ENCODE measurements at regions not wholly inside any gene's neighbourhood (a gene's known extent, or its start where the extent isn't known, plus 50 kb on each side); places are given as distances from the start of the nearest gene placed in this dataset.
A peak's percentile ranks its signal among the peaks of the same experiment; 100 is the strongest.

DNA sequence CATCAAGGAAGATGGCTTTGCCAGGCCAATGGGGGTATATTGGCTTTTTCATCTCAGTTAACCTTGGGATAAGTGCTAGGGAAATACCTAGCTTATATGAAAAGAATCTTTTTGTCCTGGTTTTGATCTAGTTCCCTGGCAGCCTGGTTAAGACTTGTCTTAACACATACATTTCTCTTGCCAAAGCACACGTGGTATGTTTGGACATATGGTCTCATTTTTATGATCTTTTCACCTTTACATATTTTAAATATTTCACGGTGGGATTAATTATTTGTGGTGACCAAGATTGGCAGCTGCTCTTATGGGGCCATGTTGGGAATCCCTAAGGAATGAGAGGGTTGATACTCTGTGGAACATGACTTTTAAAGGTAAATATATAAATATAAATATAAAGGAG is 312.5 kb downstream of the NPR3 start:
- TF ChIP-seq, protein P1, sequence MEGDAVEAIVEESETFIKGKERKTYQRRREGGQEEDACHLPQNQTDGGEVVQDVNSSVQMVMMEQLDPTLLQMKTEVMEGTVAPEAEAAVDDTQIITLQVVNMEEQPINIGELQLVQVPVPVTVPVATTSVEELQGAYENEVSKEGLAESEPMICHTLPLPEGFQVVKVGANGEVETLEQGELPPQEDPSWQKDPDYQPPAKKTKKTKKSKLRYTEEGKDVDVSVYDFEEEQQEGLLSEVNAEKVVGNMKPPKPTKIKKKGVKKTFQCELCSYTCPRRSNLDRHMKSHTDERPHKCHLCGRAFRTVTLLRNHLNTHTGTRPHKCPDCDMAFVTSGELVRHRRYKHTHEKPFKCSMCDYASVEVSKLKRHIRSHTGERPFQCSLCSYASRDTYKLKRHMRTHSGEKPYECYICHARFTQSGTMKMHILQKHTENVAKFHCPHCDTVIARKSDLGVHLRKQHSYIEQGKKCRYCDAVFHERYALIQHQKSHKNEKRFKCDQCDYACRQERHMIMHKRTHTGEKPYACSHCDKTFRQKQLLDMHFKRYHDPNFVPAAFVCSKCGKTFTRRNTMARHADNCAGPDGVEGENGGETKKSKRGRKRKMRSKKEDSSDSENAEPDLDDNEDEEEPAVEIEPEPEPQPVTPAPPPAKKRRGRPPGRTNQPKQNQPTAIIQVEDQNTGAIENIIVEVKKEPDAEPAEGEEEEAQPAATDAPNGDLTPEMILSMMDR (IDR thresholded peaks at IDR 0.05; ENCODE audit: control insufficient read depth, insufficient read depth, low read depth, low read length, missing control alignments), result no peak
- DNase-seq (ENCODE audit: low read depth), result no peak
- no peak overlapping the region for H3K4me3 ChIP-seq (ENCODE audit: control insufficient read depth, low read depth, low read length)

DNA sequence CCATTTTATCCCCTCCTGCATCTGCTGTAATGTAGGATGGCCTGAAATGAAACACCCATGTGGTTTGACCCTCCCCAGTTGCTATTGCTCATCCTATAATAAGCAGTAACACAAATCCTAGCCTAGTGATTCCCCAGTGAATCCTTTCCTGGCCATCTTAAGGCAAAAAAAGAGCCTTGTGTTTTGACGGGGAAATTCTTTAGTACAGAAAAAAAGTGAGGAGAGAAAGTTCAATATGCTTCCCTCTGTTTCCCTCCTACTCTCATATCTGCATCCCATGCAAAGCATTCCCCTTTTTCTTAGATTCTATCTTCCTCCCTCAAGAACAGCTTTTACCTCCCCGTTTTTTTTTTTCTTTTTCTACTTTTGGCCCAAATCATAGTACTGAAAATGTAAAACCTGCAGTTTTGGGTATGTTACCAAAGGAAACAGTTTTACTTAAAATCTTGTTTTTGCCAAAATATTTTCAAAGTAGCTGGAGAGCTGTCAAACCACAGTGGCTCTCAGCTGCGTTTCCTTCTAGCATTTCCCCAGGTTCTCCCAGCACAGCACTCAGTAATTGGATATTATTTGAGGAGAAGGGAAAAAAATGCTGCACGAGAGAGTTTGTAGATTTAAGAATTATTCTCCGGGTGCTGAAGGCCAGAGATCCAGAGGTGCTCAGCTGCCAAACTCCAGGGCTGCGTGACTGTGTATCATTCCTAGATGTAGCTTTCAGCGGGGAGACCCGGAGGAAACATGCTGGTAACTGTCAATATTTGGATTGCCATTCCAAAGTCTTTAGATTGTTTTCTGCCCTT is 321.4 kb downstream of the NPR3 start:
- peak; percentile 13 for DNase-seq (ENCODE audit: low read depth)
- no peak overlapping the region for H3K4me3 ChIP-seq (ENCODE audit: control insufficient read depth, low read depth, low read length)
- TF ChIP-seq, protein P1 (IDR thresholded peaks at IDR 0.05; ENCODE audit: control insufficient read depth, insufficient read depth, low read depth, low read length, missing control alignments), result no peak

DNA sequence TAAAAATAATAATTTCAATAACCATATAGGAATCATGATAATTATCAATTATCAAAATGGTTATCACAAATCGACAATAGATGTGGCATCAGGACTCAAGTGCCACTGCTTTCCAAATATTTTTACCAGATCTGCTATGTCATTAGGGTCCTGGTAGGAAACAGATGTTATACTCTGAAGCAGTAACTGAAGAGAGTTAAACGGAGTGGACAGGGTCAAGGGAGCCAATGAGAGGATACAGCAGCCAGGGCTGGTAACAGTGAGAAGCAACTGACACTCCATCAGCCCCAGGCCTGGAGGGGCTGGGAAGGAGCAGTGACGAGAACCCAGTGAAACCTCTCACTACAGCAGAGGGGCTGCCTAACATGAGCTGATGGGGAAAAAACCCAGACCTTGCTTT is 322.4 kb downstream of the NPR3 start:
- H3K4me3 ChIP-seq (ENCODE audit: control insufficient read depth, low read depth, low read length), result no peak overlapping the region

DNA sequence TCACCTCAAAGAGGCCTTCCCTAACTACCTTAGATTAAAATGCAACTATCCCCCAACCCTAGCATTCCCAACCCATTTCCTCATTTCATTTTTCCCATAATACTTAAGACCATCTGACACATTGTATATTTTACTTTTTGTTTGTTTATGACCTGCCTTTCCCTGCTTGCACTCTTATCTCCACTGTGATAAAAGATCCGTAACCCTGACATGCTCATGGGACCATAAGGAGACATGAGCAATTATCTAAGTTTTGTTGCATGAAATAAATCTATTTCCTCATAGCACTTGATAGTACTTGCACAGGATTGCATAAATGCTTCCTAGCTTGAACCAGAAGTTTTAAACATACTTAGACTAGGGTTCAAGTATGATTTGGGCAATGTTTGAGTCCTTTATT is 323.7 kb downstream of the NPR3 start:
- no peak overlapping the region for H3K4me3 ChIP-seq (ENCODE audit: control insufficient read depth, low read depth, low read length)
- TF ChIP-seq, protein P1 (IDR thresholded peaks at IDR 0.05; ENCODE audit: control insufficient read depth, insufficient read depth, low read depth, low read length, missing control alignments), result no peak
- no peak for DNase-seq (ENCODE audit: low read depth)

More for the DNA sequence above, 322.4 kb downstream of the NPR3 start:
- TF ChIP-seq, protein P1 (IDR thresholded peaks at IDR 0.05; ENCODE audit: control insufficient read depth, insufficient read depth, low read depth, low read length, missing control alignments), result no peak
- no peak for DNase-seq (ENCODE audit: low read depth)

DNA sequence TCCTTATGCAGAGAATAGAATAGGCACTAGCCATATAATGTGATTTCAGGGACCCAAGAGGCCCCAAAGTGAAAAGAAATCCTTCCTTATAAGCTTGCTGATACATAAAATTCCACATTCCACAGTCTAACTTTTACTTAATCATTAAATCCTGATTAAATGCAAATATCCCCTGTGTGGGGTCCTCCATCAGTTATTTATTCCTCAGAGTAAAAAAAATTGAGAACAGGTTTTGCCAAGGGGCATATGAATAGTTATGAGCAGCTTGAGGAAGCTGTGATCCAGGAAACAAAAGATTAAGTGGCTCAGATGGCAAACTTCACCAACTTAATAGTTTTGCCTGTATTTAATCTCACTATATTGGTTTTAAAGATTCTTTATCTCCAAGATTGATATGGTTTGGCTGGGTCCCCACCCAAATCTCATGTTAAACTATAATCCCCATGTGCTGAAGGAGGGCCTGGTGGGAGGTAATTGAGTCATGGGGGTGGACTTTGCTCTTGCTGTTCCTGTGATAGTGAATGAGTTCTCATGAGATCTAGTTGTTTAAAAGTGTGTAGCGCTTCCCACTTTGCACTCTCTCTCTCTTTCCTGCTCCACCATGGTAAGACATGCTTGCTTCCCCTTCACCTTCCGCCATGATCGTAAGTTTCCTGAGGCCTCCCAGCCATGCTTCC is 324.9 kb downstream of the NPR3 start:
- TF ChIP-seq, protein P1 (IDR thresholded peaks at IDR 0.05; ENCODE audit: control insufficient read depth, insufficient read depth, low read depth, low read length, missing control alignments), result no peak
- DNase-seq (ENCODE audit: low read depth), result no peak
- H3K4me3 ChIP-seq (ENCODE audit: control insufficient read depth, low read depth, low read length), result no peak overlapping the region

DNA sequence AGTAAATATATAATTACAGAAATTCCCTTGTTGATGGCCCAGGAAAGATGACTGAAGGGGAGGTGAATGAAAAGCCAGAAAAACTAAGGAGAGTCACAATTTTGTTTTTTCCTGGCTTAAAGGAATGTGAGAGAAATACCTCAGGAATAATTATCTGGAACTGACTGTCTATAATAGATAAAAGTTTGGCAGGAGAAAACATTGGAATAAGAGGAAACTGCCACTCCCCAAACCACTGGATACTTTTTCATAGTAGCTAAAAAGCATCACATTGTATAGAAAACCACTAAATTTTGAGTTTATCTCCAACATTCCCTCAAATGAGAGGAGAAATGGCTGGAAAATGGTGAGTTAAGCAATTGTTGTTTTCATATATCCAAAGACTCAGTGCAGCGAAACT is 326.0 kb downstream of the NPR3 start:
- TF ChIP-seq, protein P1 (IDR thresholded peaks at IDR 0.05; ENCODE audit: control insufficient read depth, insufficient read depth, low read depth, low read length, missing control alignments), result no peak
- no peak for DNase-seq (ENCODE audit: low read depth)
- no peak overlapping the region for H3K4me3 ChIP-seq (ENCODE audit: control insufficient read depth, low read depth, low read length)
